ENCODE measurements at regions not wholly inside any gene's neighbourhood (a gene's known extent, or its start where the extent isn't known, plus 50 kb on each side); places are given as distances from the start of the nearest gene placed in this dataset.

DNA sequence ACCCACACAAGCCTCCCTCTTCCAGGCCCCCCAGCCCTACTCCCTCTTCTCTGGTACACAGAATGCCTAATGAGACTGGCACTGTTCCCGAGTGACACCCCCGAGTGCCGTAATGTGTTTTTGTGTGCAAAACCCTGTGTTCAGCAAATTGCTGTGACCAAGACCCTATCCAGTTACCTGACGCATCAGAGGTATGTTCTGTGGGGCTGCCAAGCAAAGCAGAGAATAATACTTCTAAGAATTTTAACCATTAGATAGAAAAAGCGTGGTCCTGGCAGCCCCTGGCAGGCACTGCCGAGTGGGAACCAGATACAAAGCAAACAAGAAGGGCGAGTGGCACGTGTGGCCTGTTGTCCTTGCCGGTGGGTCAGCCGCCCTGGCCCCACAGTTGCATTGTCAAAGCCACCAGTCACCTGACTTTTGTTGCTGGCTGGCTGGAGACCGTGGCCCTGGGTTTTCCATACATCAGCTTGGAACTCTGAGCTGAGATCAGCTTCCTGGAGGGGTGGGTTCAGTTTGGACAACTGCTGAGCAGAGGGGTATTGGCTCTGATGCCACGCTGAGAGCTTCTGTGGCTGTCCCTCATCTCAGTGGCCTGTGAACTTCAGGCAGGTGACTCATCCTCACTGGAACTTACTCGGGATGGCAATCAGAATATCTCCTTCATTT lies 69.1 kb upstream of the BRD7 start:
- Histone ChIP-seq H3K36me3 (ENCODE audit: control insufficient read depth in 4 of 4, insufficient read depth in 3 of 4, low read depth in 1 of 4, low read length in 3 of 4) (no peaks in the 10 kb centered on the region), H3K9ac (ENCODE audit: low read depth in 1 of 2, low read length in 2 of 2) (no peak overlapping the region), H3K4me3 (ENCODE audit: low read depth in 1 of 3, low read length in 3 of 3) (no peak overlapping the region), H3K4me1 (ENCODE audit: control insufficient read depth in 4 of 4, insufficient read depth in 4 of 4, low read length in 3 of 4) (no peaks in the 10 kb centered on the region), H3K27me3 (ENCODE audit: control insufficient read depth in 4 of 4, insufficient read depth in 4 of 4, low read length in 3 of 4) (no peaks in the 10 kb centered on the region), H3K27ac (ENCODE audit: low read depth in 1 of 2, low read length in 2 of 2) (no peak overlapping the region), H3K9me3 (ENCODE audit: control insufficient read depth in 4 of 4, low read length in 3 of 4) (peaks cover 10 to 26% (median 23%) of the 10 kb centered on the region in 4 donors)
- no peak for TF ChIP-seq FOXA2 (IDR thresholded peaks at IDR 0.05)
- WGBS = 86% methylated on average over 13 of the region's 13 CpGs
- peak; percentile 1 for DNase-seq (ENCODE audit: low spot score)

DNA sequence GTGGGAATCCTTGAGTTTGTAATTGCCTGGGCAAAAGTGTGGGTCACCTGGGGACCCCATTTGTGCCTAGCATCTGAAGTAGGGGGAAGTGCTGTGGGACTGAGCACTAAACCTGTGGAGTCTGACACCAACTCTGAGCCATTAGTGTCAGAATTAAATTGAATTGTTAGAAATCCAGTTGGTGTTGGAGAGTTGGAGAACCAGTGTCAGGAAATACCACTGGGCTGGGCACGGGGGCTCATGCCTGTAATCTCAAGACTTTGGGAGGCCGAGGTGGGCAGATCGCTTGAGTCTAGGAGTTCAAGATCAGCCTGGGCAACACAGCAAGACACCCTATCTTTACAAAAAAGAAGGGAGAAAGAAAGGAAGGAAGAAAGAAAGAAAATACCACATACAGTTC lies 67.5 kb upstream of the BRD7 start:
- 87% methylated on average over 3 of the region's 3 CpGs for WGBS

DNA sequence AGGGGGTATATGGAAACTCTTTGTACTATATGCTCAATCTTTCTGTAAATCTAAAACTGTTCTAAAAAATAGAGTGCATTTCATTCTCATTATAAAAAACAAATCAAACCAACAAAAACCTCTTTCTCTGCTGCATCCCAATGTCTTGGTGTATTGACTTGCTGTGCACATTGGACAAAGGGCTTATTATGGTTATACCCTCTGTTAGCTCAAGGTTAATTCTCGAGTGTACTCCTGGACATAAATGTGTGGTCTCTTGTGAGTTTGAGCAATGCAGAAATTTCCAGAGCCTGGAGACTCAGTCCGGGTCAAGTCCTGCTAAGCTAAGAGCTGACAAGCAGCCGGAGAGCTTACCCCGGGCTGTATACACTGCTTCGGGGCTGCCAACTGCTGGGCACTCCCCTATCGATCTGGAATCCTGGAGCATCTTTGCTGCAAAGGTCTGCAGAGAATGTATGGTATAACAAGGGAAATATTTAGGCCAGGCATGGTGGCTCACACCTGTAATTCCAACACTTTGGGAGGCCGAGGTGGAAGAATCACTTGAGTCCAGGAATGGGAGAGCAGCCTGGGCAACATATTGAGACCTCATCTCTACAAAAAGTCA lies 66.2 kb upstream of the BRD7 start:
- no peaks in the 10 kb centered on the region for H3K4me1 ChIP-seq (ENCODE audit: control insufficient read depth in 4 of 4, insufficient read depth in 4 of 4, low read length in 3 of 4)
- no peak for TF ChIP-seq GABPA (IDR thresholded peaks at IDR 0.05 in 1 of 2, conservative IDR thresholded peaks at IDR 0.05 in 1 of 2)
- no peak for TF ChIP-seq RAD21 (IDR thresholded peaks at IDR 0.05)
- no peak for TF ChIP-seq RXRA (IDR thresholded peaks at IDR 0.05)
- TF ChIP-seq TAF1 (conservative IDR thresholded peaks at IDR 0.05) = no peak
- TF ChIP-seq YY1 (IDR thresholded peaks at IDR 0.05) = no peak
- TF ChIP-seq HNF4G (IDR thresholded peaks at IDR 0.05) = no peak
- no peak for TF ChIP-seq SP1 (IDR thresholded peaks at IDR 0.05)
- no peak for TF ChIP-seq JUND (IDR thresholded peaks at IDR 0.05)
- TF ChIP-seq FOXA2 (IDR thresholded peaks at IDR 0.05) = no peak
- TF ChIP-seq, protein P1, sequence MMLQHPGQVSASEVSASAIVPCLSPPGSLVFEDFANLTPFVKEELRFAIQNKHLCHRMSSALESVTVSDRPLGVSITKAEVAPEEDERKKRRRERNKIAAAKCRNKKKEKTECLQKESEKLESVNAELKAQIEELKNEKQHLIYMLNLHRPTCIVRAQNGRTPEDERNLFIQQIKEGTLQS (IDR thresholded peaks at IDR 0.05) = no peak
- TF ChIP-seq, protein P2, sequence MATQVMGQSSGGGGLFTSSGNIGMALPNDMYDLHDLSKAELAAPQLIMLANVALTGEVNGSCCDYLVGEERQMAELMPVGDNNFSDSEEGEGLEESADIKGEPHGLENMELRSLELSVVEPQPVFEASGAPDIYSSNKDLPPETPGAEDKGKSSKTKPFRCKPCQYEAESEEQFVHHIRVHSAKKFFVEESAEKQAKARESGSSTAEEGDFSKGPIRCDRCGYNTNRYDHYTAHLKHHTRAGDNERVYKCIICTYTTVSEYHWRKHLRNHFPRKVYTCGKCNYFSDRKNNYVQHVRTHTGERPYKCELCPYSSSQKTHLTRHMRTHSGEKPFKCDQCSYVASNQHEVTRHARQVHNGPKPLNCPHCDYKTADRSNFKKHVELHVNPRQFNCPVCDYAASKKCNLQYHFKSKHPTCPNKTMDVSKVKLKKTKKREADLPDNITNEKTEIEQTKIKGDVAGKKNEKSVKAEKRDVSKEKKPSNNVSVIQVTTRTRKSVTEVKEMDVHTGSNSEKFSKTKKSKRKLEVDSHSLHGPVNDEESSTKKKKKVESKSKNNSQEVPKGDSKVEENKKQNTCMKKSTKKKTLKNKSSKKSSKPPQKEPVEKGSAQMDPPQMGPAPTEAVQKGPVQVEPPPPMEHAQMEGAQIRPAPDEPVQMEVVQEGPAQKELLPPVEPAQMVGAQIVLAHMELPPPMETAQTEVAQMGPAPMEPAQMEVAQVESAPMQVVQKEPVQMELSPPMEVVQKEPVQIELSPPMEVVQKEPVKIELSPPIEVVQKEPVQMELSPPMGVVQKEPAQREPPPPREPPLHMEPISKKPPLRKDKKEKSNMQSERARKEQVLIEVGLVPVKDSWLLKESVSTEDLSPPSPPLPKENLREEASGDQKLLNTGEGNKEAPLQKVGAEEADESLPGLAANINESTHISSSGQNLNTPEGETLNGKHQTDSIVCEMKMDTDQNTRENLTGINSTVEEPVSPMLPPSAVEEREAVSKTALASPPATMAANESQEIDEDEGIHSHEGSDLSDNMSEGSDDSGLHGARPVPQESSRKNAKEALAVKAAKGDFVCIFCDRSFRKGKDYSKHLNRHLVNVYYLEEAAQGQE (IDR thresholded peaks at IDR 0.05) = no peak
- TF ChIP-seq HNF4A (conservative IDR thresholded peaks at IDR 0.05) = no peak
- TF ChIP-seq, protein P3, sequence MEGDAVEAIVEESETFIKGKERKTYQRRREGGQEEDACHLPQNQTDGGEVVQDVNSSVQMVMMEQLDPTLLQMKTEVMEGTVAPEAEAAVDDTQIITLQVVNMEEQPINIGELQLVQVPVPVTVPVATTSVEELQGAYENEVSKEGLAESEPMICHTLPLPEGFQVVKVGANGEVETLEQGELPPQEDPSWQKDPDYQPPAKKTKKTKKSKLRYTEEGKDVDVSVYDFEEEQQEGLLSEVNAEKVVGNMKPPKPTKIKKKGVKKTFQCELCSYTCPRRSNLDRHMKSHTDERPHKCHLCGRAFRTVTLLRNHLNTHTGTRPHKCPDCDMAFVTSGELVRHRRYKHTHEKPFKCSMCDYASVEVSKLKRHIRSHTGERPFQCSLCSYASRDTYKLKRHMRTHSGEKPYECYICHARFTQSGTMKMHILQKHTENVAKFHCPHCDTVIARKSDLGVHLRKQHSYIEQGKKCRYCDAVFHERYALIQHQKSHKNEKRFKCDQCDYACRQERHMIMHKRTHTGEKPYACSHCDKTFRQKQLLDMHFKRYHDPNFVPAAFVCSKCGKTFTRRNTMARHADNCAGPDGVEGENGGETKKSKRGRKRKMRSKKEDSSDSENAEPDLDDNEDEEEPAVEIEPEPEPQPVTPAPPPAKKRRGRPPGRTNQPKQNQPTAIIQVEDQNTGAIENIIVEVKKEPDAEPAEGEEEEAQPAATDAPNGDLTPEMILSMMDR (IDR thresholded peaks at IDR 0.05; ENCODE audit: low read depth, low read length, missing input control) = no peak
- TF ChIP-seq, protein P4, sequence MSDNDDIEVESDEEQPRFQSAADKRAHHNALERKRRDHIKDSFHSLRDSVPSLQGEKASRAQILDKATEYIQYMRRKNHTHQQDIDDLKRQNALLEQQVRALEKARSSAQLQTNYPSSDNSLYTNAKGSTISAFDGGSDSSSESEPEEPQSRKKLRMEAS (IDR thresholded peaks at IDR 0.05) = no peak
- TF ChIP-seq, protein P5, sequence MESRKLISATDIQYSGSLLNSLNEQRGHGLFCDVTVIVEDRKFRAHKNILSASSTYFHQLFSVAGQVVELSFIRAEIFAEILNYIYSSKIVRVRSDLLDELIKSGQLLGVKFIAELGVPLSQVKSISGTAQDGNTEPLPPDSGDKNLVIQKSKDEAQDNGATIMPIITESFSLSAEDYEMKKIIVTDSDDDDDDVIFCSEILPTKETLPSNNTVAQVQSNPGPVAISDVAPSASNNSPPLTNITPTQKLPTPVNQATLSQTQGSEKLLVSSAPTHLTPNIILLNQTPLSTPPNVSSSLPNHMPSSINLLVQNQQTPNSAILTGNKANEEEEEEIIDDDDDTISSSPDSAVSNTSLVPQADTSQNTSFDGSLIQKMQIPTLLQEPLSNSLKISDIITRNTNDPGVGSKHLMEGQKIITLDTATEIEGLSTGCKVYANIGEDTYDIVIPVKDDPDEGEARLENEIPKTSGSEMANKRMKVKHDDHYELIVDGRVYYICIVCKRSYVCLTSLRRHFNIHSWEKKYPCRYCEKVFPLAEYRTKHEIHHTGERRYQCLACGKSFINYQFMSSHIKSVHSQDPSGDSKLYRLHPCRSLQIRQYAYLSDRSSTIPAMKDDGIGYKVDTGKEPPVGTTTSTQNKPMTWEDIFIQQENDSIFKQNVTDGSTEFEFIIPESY (IDR thresholded peaks at IDR 0.05) = no peak
- TF ChIP-seq FOXA1 (IDR thresholded peaks at IDR 0.05) = no peak
- TF ChIP-seq EGR1 (IDR thresholded peaks at IDR 0.05; ENCODE audit: low read depth in 2 of 2) = no peak
- no peak for TF ChIP-seq NR2F2 (IDR thresholded peaks at IDR 0.05)

More for the DNA sequence above, 67.5 kb upstream of the BRD7 start:
- Histone ChIP-seq H3K27me3 (ENCODE audit: control insufficient read depth in 4 of 4, insufficient read depth in 4 of 4, low read length in 3 of 4) (no peaks in the 10 kb centered on the region), H3K27ac (ENCODE audit: low read depth in 1 of 2, low read length in 2 of 2) (no peak overlapping the region), H3K4me3 (ENCODE audit: low read depth in 1 of 3, low read length in 3 of 3) (no peak overlapping the region), H3K9ac (ENCODE audit: low read depth in 1 of 2, low read length in 2 of 2) (no peak overlapping the region), H3K9me3 (ENCODE audit: control insufficient read depth in 4 of 4, low read length in 3 of 4) (peaks cover 2 to 14% (median 12%) of the 10 kb centered on the region in 4 donors), H3K4me1 (ENCODE audit: control insufficient read depth in 4 of 4, insufficient read depth in 4 of 4, low read length in 3 of 4) (no peaks in the 10 kb centered on the region), H3K36me3 (ENCODE audit: control insufficient read depth in 4 of 4, insufficient read depth in 3 of 4, low read depth in 1 of 4, low read length in 3 of 4) (no peaks in the 10 kb centered on the region)
- DNase-seq (ENCODE audit: low spot score) = no peak
- TF ChIP-seq FOXA2 (IDR thresholded peaks at IDR 0.05) = no peak
- TF ChIP-seq, protein P1 (IDR thresholded peaks at IDR 0.05) = no peak

More for the DNA sequence above, 66.2 kb upstream of the BRD7 start:
- H3K27me3 ChIP-seq (ENCODE audit: control insufficient read depth in 4 of 4, insufficient read depth in 4 of 4, low read length in 3 of 4) = no peaks in the 10 kb centered on the region
- 84% methylated on average over 7 of the region's 7 CpGs for WGBS
- peaks cover 0 to 7% (median 6%) of the 10 kb centered on the region in 4 donors for H3K9me3 ChIP-seq (ENCODE audit: control insufficient read depth in 4 of 4, low read length in 3 of 4)
- H3K36me3 ChIP-seq (ENCODE audit: control insufficient read depth in 4 of 4, insufficient read depth in 3 of 4, low read depth in 1 of 4, low read length in 3 of 4) = no peaks in the 10 kb centered on the region
- H3K9ac ChIP-seq (ENCODE audit: low read depth in 1 of 2, low read length in 2 of 2) = no peak overlapping the region
- H3K4me3 ChIP-seq (ENCODE audit: low read depth in 1 of 3, low read length in 3 of 3) = no peak overlapping the region
- DNase-seq (ENCODE audit: low spot score) = peak; percentile 16
- no peak overlapping the region for H3K27ac ChIP-seq (ENCODE audit: low read depth in 1 of 2, low read length in 2 of 2)
